Keratinocyte (primary cell): ENCODE measurements at regions not wholly inside any gene's neighbourhood (a gene's known extent, or its start where the extent isn't known, plus 50 kb on each side); places are given as distances from the start of the nearest gene placed in this dataset.

ENCODE experiments used
- CTCF ChIP-seq, 3 experiments: IDR thresholded peaks in 1 of 3; conservative IDR thresholded peaks in 1 of 3; optimal IDR thresholded peaks in 1 of 3; 2 replicates in 2 of 3; 3 replicates in 1 of 3; pipeline versions ENCODE3 to v1.5.1; 2011; ENCODE audit warnings: low read length in 3 of 3, mild to moderate bottlenecking in 3 of 3, moderate library complexity in 2 of 3, control low read depth in 1 of 3, inconsistent platforms in 1 of 3; ENCODE audit not compliant: insufficient read depth in 2 of 3; ENCODE audit errors: extremely low read depth in 1 of 3
- EZH2 ChIP-seq: IDR thresholded peaks from one replicate; pipeline ENCODE4 v1.6.1; 2012; ENCODE audit warnings: inconsistent platforms, mild to moderate bottlenecking, low read length, moderate library complexity

GRCh38 chr2:502831-503230, 174.4 kb downstream of the TMEM18 start:
- TF ChIP-seq CTCF (optimal IDR thresholded peaks at IDR 0.05 in 1 of 3, IDR thresholded peaks at IDR 0.05 in 1 of 3, conservative IDR thresholded peaks at IDR 0.05 in 1 of 3; ENCODE audit: extremely low read depth in 1 of 3, insufficient read depth in 2 of 3, low read length in 3 of 3) (no peak), EZH2 (no peak)
